B cell (primary cell): ENCODE measurements at regions not wholly inside any gene's neighbourhood (a gene's known extent, or its start where the extent isn't known, plus 50 kb on each side); places are given as distances from the start of the nearest gene placed in this dataset.
"Not testable (repeated sequence)": the region's sequence is repeated elsewhere in the genome, so short reads cannot be mapped to it uniquely, and the experiment has no call there.

Experiments used
- ATAC-seq: fragments of 200-7000 bp; cut with Tn5 transposase; one replicate; pipeline ENCODE4 v1.10.0; 2021; ENCODE audit warnings: low read depth, mild to moderate bottlenecking, moderate number of reproducible peaks, moderate library complexity
- CTCF ChIA-PET: fragments of 350-600 bp; sonication (Branson Sonifier 250); formaldehyde crosslinking; loops from one replicate; lab custom pipeline; 2021; ENCODE audit warnings: antibody characterized with exemption, inconsistent platforms; lab: Charles Lee
- POLR2A ChIA-PET: fragments of 350-600 bp; sonication (Branson Sonifier 250); formaldehyde crosslinking; loops from one replicate; lab custom pipeline; 2021; ENCODE audit warnings: antibody characterized with exemption; lab: Charles Lee
- DNase-seq: peaks from one replicate; pipeline ENCODE4 v3.0.0; 2013
- H2AFZ ChIP-seq: 2 replicates; pipeline ENCODE4 v1.6.1; 2012; ENCODE audit warnings: mild to moderate bottlenecking, low read depth, low read length; ENCODE audit not compliant: insufficient read depth, poor library complexity, severe bottlenecking
- H3K27ac ChIP-seq, 2 donors: 1 replicate in 1 of 2; 2 replicates in 1 of 2; pipeline ENCODE4 v1.5.1; 2012 to 2013; ENCODE audit warnings: low read length in 2 of 2, mild to moderate bottlenecking in 2 of 2, moderate library complexity in 1 of 2
- H3K27me3 ChIP-seq, 4 experiments: fragments of 200-600 bp in 1 of 4; sonication (generic) in 1 of 4; replicated peaks in 1 of 4; 1 replicate in 2 of 4; 2 replicates in 2 of 4; pipeline versions ENCODE4 v1.6.1 to v1.7.0; 2013 to 2016; ENCODE audit warnings: low read length in 3 of 4, mild to moderate bottlenecking in 2 of 4, mixed read lengths in 1 of 4, moderate library complexity in 1 of 4; ENCODE audit not compliant: insufficient read depth in 4 of 4, control insufficient read depth in 3 of 4; ENCODE audit errors: control extremely low read depth in 1 of 4
- H3K36me3 ChIP-seq, 2 experiments: replicated peaks in 1 of 2; 1 replicate in 1 of 2; 2 replicates in 1 of 2; pipeline versions ENCODE4 v1.6.1 to v1.7.1; 2013; ENCODE audit warnings: low read length in 1 of 2; ENCODE audit not compliant: insufficient read depth in 2 of 2, control insufficient read depth in 1 of 2; ENCODE audit errors: control extremely low read depth in 1 of 2, extremely low read depth in 1 of 2
- H3K4me1 ChIP-seq, 2 donors: fragments of 200-600 bp in 1 of 2; sonication (generic) in 1 of 2; 1 replicate in 1 of 2; 2 replicates in 1 of 2; pipeline versions ENCODE4 v1.5.1 to v1.6.1; 2013 to 2017; ENCODE audit warnings: low read length in 2 of 2; ENCODE audit not compliant: control insufficient read depth in 2 of 2, insufficient read depth in 2 of 2
- H3K4me2 ChIP-seq: replicated peaks from 2 replicates; pipeline ENCODE3; 2012; ENCODE audit warnings: mild to moderate bottlenecking, low read depth, low read length; ENCODE audit not compliant: poor library complexity, severe bottlenecking
- H3K4me3 ChIP-seq, 5 experiments: fragments of 200-600 bp in 1 of 5; sonication (generic) in 1 of 5; 1 replicate in 3 of 5; 2 replicates in 2 of 5; pipeline versions ENCODE4 v1.5.1 to v1.7.0; 2011 to 2016; ENCODE audit warnings: low read length in 4 of 5, mild to moderate bottlenecking in 4 of 5, low read depth in 2 of 5, control low read depth in 1 of 5, moderate library complexity in 1 of 5; ENCODE audit not compliant: insufficient read depth in 1 of 5; ENCODE audit errors: control extremely low read depth in 1 of 5, extremely low read depth in 1 of 5
- H3K79me2 ChIP-seq: fragments of 200-600 bp; sonication (generic); one replicate; pipeline ENCODE4 v1.6.0; 2016; ENCODE audit warnings: low read length; ENCODE audit not compliant: control insufficient read depth, insufficient read depth
- H3K9ac ChIP-seq: fragments of 200-600 bp; sonication (generic); 2 replicates; pipeline ENCODE4 v1.6.1; 2017; ENCODE audit warnings: mild to moderate bottlenecking, low read length, moderate library complexity
- H3K9me3 ChIP-seq, 3 donors: one replicate each; pipeline versions ENCODE4 v1.6.1 to v1.7.1; 2013; ENCODE audit warnings: low read length in 2 of 3; ENCODE audit not compliant: control insufficient read depth in 2 of 3, insufficient read depth in 1 of 3; ENCODE audit errors: control extremely low read depth in 1 of 3
- H4K20me1 ChIP-seq: 2 replicates; pipeline ENCODE4 v1.6.0; 2012; ENCODE audit warnings: mild to moderate bottlenecking, low read length; ENCODE audit not compliant: insufficient read depth, control insufficient read depth, poor library complexity, severe bottlenecking
- H3K27ac Mint-ChIP-seq: one replicate; pipeline ENCODE4 v1.8.0; 2021; ENCODE audit warnings: mixed read lengths
- H3K27me3 Mint-ChIP-seq: one replicate; pipeline ENCODE4 v1.8.0; 2021; ENCODE audit warnings: mixed read lengths
- H3K4me1 Mint-ChIP-seq: one replicate; pipeline ENCODE4 v1.8.0; 2021; ENCODE audit warnings: mixed read lengths
- H3K4me3 Mint-ChIP-seq: one replicate; pipeline ENCODE4 v1.8.0; 2021; ENCODE audit warnings: mixed read lengths
- H3K9me3 Mint-ChIP-seq: one replicate; pipeline ENCODE4 v1.8.0; 2022; ENCODE audit warnings: mixed read lengths; ENCODE audit not compliant: insufficient read depth
- CTCF ChIP-seq: fragments of 200-600 bp; IDR thresholded peaks from one replicate; pipeline ENCODE4 v1.8.0; 2022; ENCODE audit warnings: antibody characterized with exemption, mild to moderate bottlenecking
- EZH2 ChIP-seq: IDR thresholded peaks from 2 replicates; pipeline ENCODE4 v1.6.1; 2012; ENCODE audit warnings: borderline replicate concordance, low read depth, mild to moderate bottlenecking, moderate library complexity, low read length; ENCODE audit not compliant: insufficient read depth, poor library complexity, severe bottlenecking
- WGBS: methylation state at CpG from one replicate; pipeline ENCODE4 v1.1.5; 2013; ENCODE audit warnings: missing lambda C conversion rate; ENCODE audit not compliant: insufficient coverage; 5-methylcytosine and 5-hydroxymethylcytosine counted together
- intact Hi-C: fragments of 100-400 bp; cut with micrococcal nuclease; formaldehyde crosslinking; loops from one replicate; pipeline ENCODE4 v1.10.0; 2022

GRCh38 chr5:154674029-154674428 lies 81.1 kb upstream of the LARP1 start:
- H3K27ac ChIP-seq, result no peak overlapping the region
- H2AFZ ChIP-seq, result no peak overlapping the region
- no peaks in the 10 kb centered on the region for H4K20me1 ChIP-seq
- no peak overlapping the region for H3K4me3 Mint-ChIP-seq
- ATAC-seq (no peak), DNase-seq (no peak)
- H3K4me3 ChIP-seq, result no peak overlapping the region
- no peaks in the 10 kb centered on the region for H3K4me1 Mint-ChIP-seq
- H3K27me3 ChIP-seq, result no peaks in the 10 kb centered on the region
- H3K79me2 ChIP-seq, result no peaks in the 10 kb centered on the region
- H3K4me1 ChIP-seq, result no peaks in the 10 kb centered on the region
- intact Hi-C loops, result no loop called here
- peaks cover 0 to 7% (median 0%) of the 10 kb centered on the region in 3 donors for H3K9me3 ChIP-seq
- no peak overlapping the region for H3K27ac Mint-ChIP-seq
- no peak overlapping the region for H3K4me2 ChIP-seq
- TF ChIP-seq EZH2 (no peak), CTCF (no peak)
- H3K9ac ChIP-seq, result no peak overlapping the region
- 100% methylated on average over 2 of the region's 2 CpGs for WGBS
- no peaks in the 10 kb centered on the region for H3K27me3 Mint-ChIP-seq
- no peaks in the 10 kb centered on the region for H3K9me3 Mint-ChIP-seq
- ChIA-PET CTCF (interaction anchor here (1.1 to 1.6 kb wide), 2 partner anchors 10 to 24 kb away, joined by 3 read pairs; no protein-coding TSS in a partner anchor), POLR2A (no interaction called here)
- no peaks in the 10 kb centered on the region for H3K36me3 ChIP-seq

- Histone ChIP-seq H3K27me3 (no peaks in the 10 kb centered on the region), H3K9me3 (peaks cover 0 to 9% (median 4%) of the 10 kb centered on the region in 3 donors), H3K27ac (no peak overlapping the region), H3K36me3 (no peaks in the 10 kb centered on the region), H3K4me2 (no peak overlapping the region), H3K4me3 (no peak overlapping the region), H3K9ac (no peak overlapping the region), H3K4me1 (no peaks in the 10 kb centered on the region), H2AFZ (no peak overlapping the region), H3K79me2 (no peaks in the 10 kb centered on the region), H4K20me1 (no peaks in the 10 kb centered on the region)
- CTCF ChIA-PET, result interaction anchor here (1.6 kb wide), 1 partner anchor 23 kb away, joined by 3 read pairs; no protein-coding TSS in a partner anchor
- no peaks in the 10 kb centered on the region for H3K27me3 Mint-ChIP-seq
- no peak overlapping the region for H3K4me3 Mint-ChIP-seq
- no peak overlapping the region for H3K27ac Mint-ChIP-seq
- TF ChIP-seq EZH2 (no peak), CTCF (no peak)
- H3K9me3 Mint-ChIP-seq, result peaks cover 5% of the 10 kb centered on the region
- POLR2A ChIA-PET, result no interaction called here
- ATAC-seq (no peak), DNase-seq (no peak)
- intact Hi-C loops, result no loop called here
- 94% methylated on average over 2 of the region's 4 CpGs for WGBS
- no peaks in the 10 kb centered on the region for H3K4me1 Mint-ChIP-seq
Measured at GRCh38 chr5:154673506-154673905, 81.7 kb upstream of the LARP1 start.

- WGBS, result 100% methylated on average over 4 of the region's 8 CpGs
- CTCF ChIA-PET, result interaction anchor here (1.0 kb wide), 1 partner anchor 20 kb away, joined by 3 read pairs; no protein-coding TSS in a partner anchor
Measured at GRCh38 chr5:154669913-154670312, 85.3 kb upstream of the LARP1 start.

More at GRCh38 chr5:154669913-154670312, 85.3 kb upstream of the LARP1 start:
- H3K4me1 Mint-ChIP-seq, H2AFZ ChIP-seq, H3K4me3 ChIP-seq, H3K27me3 Mint-ChIP-seq, H3K9me3 Mint-ChIP-seq, H3K9ac ChIP-seq, H3K27ac ChIP-seq, H3K27me3 ChIP-seq, DNase-seq, H4K20me1 ChIP-seq, intact Hi-C loops, POLR2A ChIA-PET, H3K27ac Mint-ChIP-seq, ATAC-seq, H3K4me2 ChIP-seq, H3K79me2 ChIP-seq, H3K4me3 Mint-ChIP-seq, H3K4me1 ChIP-seq, H3K36me3 ChIP-seq: not testable (repeated sequence)
- peaks cover 0 to 27% (median 9%) of the 10 kb centered on the region in 3 donors for H3K9me3 ChIP-seq
